Left forelimb (tissue), 1 donor: ENCODE measurements at regions not wholly inside any gene's neighbourhood (a gene's known extent, or its start where the extent isn't known, plus 50 kb on each side); places are given as distances from the start of the nearest gene placed in this dataset.

Experiments used
- DNase-seq: peaks from one replicate; pipeline ENCODE4 v3.0.0-alpha.2; 2018; ENCODE audit warnings: low spot score

- no peak for DNase-seq
Measured at GRCh38 chr17:68740555-68741447, 139.6 kb upstream of the FAM20A start.

GRCh38 chr17:68737761-68738443, 136.7 kb upstream of the FAM20A start:
- DNase-seq = no peak

- DNase-seq = no peak
Measured at GRCh38 chr17:68734931-68735330, 133.8 kb upstream of the FAM20A start.

GRCh38 chr17:68734187-68734900, 133.2 kb upstream of the FAM20A start:
- no peak for DNase-seq

- no peak for DNase-seq
Measured at GRCh38 chr17:68733241-68734176, 132.3 kb upstream of the FAM20A start.

GRCh38 chr17:68732301-68732749, 131.2 kb upstream of the FAM20A start:
- DNase-seq = no peak

GRCh38 chr17:68731465-68731864, 130.3 kb upstream of the FAM20A start:
- DNase-seq = no peak

GRCh38 chr17:68719431-68719830, 118.3 kb upstream of the FAM20A start:
- DNase-seq = no peak

- DNase-seq = no peak
Measured at GRCh38 chr17:68718926-68719325, 117.8 kb upstream of the FAM20A start.

GRCh38 chr17:68718465-68718864, 117.3 kb upstream of the FAM20A start:
- no peak for DNase-seq

GRCh38 chr17:68714676-68715075, 113.5 kb upstream of the FAM20A start:
- DNase-seq = no peak

GRCh38 chr17:68711858-68712257, 110.7 kb upstream of the FAM20A start:
- no peak for DNase-seq

GRCh38 chr17:68710976-68711375, 109.8 kb upstream of the FAM20A start:
- DNase-seq = no peak

- no peak for DNase-seq
Measured at GRCh38 chr17:68710035-68710780, 109.0 kb upstream of the FAM20A start.

- DNase-seq = no peak
Measured at GRCh38 chr17:68709461-68709860, 108.3 kb upstream of the FAM20A start.

- no peak for DNase-seq
Measured at GRCh38 chr17:68707031-68707430, 105.9 kb upstream of the FAM20A start.

GRCh38 chr17:68706356-68706920, 105.3 kb upstream of the FAM20A start:
- no peak for DNase-seq

- no peak for DNase-seq
Measured at GRCh38 chr17:68705714-68706076, 104.5 kb upstream of the FAM20A start.

- DNase-seq = no peak
Measured at GRCh38 chr17:68704871-68705713, 103.9 kb upstream of the FAM20A start.

GRCh38 chr17:68701046-68701445, 99.9 kb upstream of the FAM20A start:
- DNase-seq = no peak
